ENCODE measurements at regions not wholly inside any gene's neighbourhood (a gene's known extent, or its start where the extent isn't known, plus 50 kb on each side); places are given as distances from the start of the nearest gene placed in this dataset.

- DNase-seq, result no peak
Measured at GRCh38 chr2:74066491-74067203, 81.1 kb downstream of the BOLA3 start.

DNA sequence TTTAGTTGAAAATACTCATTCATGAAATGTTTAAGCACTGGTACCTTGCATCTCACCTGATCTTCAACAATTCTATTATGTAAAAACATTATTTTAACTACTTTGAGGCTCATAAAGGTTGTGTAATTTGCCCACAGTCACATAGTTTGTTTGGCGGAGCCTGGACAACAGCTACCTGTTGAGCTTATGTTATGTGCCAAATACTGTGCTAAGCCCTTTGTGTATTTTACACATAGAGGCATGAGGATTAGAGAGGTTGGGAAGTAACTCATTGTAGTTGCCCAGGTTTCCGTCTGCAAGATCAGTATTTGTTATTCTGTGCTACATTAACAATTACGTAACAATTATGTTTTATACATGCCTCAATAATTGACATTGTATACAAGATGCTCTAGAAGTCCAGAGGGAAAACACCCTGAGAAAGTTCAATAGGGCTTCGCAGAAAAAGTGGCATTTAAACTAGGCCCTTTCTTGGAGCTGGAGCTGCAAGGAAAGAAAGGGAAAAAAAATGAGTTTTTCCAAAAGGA lies 80.4 kb downstream of the BOLA3 start:
- DNase-seq, result no peak

DNA sequence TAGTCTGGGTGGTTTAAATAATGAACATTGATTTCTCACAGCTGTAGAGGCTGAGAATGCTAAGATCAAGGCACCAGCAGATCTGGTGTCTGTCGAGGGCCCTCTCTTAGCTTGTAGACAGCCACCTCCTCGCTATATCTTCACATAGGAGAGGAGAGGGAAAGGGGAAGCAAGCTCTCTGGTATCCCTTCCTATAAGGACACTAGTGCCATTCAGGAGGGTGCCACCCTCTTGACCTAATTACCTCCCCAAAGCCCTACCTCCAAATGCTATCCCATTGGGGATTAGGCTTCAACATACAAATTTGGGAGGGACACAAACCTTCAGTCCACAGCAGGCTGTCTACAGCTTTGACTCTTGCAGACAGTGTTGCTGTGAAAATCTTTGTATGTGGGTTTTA lies 76.7 kb downstream of the BOLA3 start:
- no peak for DNase-seq

DNA sequence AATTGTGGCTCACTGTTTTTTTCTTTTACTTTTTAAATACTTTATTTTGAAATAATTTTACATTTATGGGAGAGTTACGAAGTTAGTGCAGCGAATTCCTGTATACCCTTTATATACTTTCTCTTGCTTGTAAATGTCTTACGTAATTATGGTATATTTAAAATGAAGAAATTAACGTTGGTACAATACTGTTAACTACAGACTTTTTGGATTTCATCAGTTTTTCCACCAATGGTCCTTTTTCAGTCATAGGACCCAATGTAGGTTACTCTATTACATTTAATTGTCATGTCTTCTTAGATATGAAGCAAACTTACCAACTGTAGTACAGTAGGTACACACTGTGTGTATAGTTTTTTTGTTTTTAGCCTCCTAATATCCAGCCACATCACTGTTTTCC lies 76.3 kb downstream of the BOLA3 start:
- no peak for DNase-seq

- no peak for DNase-seq
Measured at GRCh38 chr2:74072565-74072964, 75.1 kb downstream of the BOLA3 start.

DNA sequence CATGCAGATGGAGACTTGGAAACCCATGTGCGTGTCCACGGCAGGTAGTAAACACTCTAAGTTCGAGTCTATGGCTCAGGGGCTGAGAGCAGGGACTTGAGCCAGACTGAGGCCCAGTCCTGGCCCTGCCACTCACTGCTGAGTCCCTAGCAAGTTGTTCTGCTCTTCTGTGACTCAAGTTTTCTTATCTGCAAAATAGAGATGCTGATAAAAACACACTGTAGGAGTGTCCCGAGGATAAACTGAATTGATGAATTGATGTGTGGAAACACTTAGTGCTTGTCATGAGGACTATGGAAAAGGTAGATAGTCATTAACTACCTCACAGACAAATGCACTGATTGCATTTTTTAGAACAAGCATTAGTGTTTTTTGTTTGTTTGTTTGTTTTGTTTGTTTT lies 73.2 kb downstream of the BOLA3 start:
- DNase-seq, result no peak

DNA sequence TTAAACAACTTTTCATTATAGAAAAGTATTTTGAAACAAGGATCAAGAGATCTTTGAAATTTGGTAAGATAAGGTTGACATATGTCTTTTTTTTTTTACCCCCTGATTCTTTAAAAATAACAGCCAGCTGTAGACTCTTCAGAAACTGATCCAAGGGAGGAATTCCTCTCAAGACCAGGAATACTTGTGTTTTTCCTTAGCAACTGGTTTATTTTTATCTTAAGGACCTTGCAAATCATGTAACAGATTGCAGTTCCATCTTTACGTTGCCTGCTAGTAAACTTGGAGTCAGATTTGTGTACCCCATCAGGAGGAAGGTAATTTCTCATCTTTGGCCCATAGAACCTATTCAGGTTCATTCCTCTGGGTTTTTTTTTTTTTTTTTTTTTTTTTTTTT lies 71.6 kb downstream of the BOLA3 start:
- no peak for DNase-seq

- DNase-seq, result no peak
Measured at GRCh38 chr2:74077636-74078035, 70.1 kb downstream of the BOLA3 start.

DNA sequence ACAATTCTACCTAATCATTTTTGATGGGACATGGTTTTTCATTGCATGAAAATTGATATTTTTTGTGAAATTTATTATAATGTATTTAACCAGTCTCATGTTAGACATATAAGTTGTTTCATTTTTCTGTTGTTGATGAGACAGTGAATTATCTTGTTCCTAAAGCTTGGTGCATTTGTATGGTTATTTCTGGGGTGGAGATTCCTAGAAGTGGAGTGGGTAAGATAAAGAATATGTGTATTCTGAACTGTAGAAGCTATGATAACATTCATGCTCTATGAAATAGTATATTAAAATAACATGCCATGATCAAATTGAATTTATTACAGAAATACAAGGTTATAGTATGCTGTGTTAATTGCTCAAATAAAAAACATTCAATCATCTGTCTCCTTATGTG lies 69.2 kb downstream of the BOLA3 start:
- no peak for DNase-seq

DNA sequence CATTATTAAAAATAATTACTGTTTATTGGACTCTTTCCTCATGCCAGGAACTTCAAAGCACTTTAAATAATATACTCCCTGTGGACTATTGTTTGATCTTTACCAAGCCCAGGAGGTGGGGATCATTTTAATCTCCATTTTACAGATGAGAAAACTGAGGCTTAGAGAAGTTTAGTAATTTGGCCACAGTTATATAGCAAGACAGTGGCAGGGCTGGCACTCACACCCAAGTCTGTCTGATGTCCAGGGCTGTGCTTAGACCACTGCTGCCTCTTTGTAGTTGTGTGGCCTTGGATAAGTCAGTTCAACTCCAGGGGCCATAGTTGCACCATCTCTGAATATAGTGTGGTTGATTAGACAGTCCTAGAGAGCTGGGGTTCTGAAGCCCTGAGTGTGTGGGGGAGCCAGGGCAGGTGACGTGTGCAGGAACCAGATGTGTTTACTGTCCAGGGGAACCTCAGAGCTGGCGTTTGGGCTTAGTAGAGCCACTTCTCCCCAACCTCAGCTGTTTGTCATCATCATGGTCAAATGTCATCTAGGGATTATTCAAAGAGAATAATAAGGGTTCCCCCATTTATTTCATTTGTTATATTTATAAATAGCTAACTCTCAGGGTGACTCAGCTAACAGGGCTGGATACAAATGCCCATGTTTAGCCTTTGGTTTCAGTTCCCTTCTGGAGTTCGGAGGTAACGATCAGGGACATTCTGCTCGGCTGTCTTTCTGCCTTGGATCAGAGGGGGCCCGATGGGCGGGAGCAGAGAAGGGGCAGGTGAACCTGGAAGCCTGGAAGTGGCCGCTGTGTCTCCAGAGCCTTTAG lies 68.0 kb downstream of the BOLA3 start:
- DNase-seq, result no peak

- DNase-seq, result no peak
Measured at GRCh38 chr2:74080346-74080745, 67.4 kb downstream of the BOLA3 start.

DNA sequence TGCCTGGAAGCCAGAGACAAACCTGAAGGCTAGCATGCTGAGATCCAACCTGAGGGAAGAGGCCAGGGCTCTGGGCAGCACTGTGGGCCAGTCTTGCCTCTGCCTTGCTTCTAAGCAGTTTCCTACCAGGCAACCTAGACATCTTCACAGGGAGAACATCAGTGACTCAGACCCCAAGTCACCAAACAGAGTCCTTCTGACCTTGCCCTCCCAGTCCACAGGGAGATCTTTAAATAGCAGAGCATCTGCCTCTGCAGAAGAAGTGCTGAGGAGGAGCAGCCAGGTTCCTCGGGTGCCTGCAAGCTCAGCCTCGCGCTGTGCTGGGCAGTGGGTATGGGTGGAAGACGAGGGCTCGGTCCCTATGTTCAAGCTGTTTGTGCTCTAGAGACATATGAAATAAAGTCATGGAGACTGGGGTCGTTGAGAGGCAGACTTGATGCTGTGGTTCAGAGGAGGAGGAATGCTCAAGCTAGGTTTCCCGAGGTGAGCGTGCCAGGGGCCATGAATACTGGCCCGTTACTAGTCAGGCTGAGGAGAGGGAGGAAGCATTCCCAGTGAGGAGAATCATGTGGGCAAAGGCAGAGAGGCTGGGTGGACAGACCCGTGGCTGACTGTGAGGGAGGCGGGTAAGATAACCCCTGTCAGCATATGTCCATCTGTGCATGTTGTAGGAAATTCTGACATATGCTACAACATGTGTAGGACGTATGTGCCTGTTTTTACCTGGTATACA lies 66.5 kb downstream of the BOLA3 start:
- no peak for DNase-seq

GRCh38 chr2:74081763-74082110 lies 66.0 kb downstream of the BOLA3 start:
- DNase-seq, result no peak

- no peak for DNase-seq
Measured at GRCh38 chr2:74083750-74084149, 64.0 kb downstream of the BOLA3 start.

All from NCI-H2081 (cell line).